ENCODE measurements at regions not wholly inside any gene's neighbourhood (a gene's known extent, or its start where the extent isn't known, plus 50 kb on each side); places are given as distances from the start of the nearest gene placed in this dataset.
A peak's percentile ranks its signal among the peaks of the same experiment; 100 is the strongest.

DNA sequence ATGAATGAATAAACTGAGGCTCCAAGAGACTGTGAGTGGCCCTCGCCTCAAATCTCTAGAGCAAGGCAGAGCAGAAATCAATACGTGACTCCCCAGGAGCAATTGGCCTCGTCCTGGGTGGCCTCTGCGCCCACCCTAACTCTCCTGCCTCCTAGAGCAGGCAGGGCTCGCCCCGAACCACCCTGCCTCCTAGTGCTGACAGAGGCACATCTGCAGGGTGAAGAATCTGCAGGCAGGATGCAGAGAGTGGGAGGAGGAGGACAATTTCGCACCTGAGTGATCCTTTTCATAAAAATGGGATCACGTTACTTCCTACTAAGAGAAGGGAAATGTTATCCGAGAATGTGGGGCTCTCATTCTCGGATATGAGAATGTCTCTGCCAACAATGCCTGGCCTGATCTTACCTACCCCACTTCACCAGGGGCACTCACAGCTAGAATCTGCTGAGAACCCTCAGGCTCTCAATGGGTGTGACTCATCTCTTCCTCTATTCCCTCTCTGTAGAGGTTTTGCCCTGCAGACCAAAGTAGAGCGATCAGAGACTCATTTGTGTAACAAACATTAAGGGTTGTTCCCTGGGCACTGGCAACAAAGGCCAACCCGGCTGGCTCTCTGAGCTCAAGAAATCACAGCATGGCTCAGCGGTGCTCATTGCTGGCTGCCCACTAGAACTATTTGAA, 61.7 kb upstream of the BCL2L14 start (continued):
- TF ChIP-seq, protein P1, sequence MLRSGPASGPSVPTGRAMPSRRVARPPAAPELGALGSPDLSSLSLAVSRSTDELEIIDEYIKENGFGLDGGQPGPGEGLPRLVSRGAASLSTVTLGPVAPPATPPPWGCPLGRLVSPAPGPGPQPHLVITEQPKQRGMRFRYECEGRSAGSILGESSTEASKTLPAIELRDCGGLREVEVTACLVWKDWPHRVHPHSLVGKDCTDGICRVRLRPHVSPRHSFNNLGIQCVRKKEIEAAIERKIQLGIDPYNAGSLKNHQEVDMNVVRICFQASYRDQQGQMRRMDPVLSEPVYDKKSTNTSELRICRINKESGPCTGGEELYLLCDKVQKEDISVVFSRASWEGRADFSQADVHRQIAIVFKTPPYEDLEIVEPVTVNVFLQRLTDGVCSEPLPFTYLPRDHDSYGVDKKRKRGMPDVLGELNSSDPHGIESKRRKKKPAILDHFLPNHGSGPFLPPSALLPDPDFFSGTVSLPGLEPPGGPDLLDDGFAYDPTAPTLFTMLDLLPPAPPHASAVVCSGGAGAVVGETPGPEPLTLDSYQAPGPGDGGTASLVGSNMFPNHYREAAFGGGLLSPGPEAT (IDR thresholded peaks at IDR 0.05; ENCODE audit: low read depth) = peak; percentile 35
- TF ChIP-seq MEF2B (IDR thresholded peaks at IDR 0.05; ENCODE audit: partially characterized antibody, poor library complexity, severe bottlenecking) (no peak), RUNX3 (IDR thresholded peaks at IDR 0.05; ENCODE audit: low read length) (peak; percentile 45; the same call in 1 of the 2 replicates), HDAC6 (IDR thresholded peaks at IDR 0.05; ENCODE audit: unreplicated experiment) (no peak), ETV6 (conservative IDR thresholded peaks at IDR 0.05 in 1 of 2, IDR thresholded peaks at IDR 0.05 in 1 of 2; ENCODE audit: borderline replicate concordance in 1 of 2, low read depth in 1 of 2) (0 out of 4 replicates have a peak, but pooled peaks of 1 of the 2 experiments have one; percentile 19), HDAC2 (IDR thresholded peaks at IDR 0.05) (no peak), IRF4 (IDR thresholded peaks at IDR 0.05; ENCODE audit: low read depth, low read length) (no peak), SMC3 (IDR thresholded peaks at IDR 0.05; ENCODE audit: borderline replicate concordance, low read length) (peak; percentile 36; the same call in 1 of the 2 replicates), BHLHE40 (IDR thresholded peaks at IDR 0.05; ENCODE audit: borderline replicate concordance in 1 of 2, low read depth in 2 of 2, low read length in 1 of 2) (0 out of 4 replicates have a peak, but pooled peaks of 1 of the 2 experiments have one; percentile 31), FOS (IDR thresholded peaks at IDR 0.05; ENCODE audit: borderline replicate concordance, extremely low read depth, insufficient read length) (no peak), STAT3 (IDR thresholded peaks at IDR 0.05; ENCODE audit: low read depth, low read length) (no peak), TCF3 (IDR thresholded peaks at IDR 0.05; ENCODE audit: borderline replicate concordance, insufficient read depth, low read depth, low read length) (no peak), POU2F2 (IDR thresholded peaks at IDR 0.05; ENCODE audit: borderline replicate concordance, low read depth, low read length) (peak; percentile 2; the same call in 1 of the 3 replicates), MYC (IDR thresholded peaks at IDR 0.05; ENCODE audit: insufficient read depth, insufficient read length, insufficient replicate concordance, low read length, severe bottlenecking) (no peak), TCF12 (IDR thresholded peaks at IDR 0.05; ENCODE audit: low read depth, low read length) (no peak), NR2C1 (IDR thresholded peaks at IDR 0.05) (no peak), TCF7 (IDR thresholded peaks at IDR 0.05; ENCODE audit: borderline replicate concordance) (no peak), BCL3 (IDR thresholded peaks at IDR 0.05; ENCODE audit: borderline replicate concordance, insufficient read depth, low read depth, low read length, poor library complexity, severe bottlenecking) (no peak), SUPT20H (IDR thresholded peaks at IDR 0.05; ENCODE audit: borderline replicate concordance, control insufficient read depth, low read depth, low read length) (no peak), CREM (IDR thresholded peaks at IDR 0.05; ENCODE audit: low read depth) (no peak)
- TF ChIP-seq, protein P2, sequence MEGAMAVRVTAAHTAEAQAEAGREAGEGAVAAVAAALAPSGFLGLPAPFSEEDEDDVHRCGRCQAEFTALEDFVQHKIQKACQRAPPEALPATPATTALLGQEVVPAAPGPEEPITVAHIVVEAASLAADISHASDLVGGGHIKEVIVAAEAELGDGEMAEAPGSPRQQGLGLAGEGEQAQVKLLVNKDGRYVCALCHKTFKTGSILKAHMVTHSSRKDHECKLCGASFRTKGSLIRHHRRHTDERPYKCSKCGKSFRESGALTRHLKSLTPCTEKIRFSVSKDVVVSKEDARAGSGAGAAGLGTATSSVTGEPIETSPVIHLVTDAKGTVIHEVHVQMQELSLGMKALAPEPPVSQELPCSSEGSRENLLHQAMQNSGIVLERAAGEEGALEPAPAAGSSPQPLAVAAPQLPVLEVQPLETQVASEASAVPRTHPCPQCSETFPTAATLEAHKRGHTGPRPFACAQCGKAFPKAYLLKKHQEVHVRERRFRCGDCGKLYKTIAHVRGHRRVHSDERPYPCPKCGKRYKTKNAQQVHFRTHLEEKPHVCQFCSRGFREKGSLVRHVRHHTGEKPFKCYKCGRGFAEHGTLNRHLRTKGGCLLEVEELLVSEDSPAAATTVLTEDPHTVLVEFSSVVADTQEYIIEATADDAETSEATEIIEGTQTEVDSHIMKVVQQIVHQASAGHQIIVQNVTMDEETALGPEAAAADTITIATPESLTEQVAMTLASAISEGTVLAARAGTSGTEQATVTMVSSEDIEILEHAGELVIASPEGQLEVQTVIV (IDR thresholded peaks at IDR 0.05; ENCODE audit: borderline replicate concordance, partially characterized antibody) = no peak
- TF ChIP-seq, protein P3, sequence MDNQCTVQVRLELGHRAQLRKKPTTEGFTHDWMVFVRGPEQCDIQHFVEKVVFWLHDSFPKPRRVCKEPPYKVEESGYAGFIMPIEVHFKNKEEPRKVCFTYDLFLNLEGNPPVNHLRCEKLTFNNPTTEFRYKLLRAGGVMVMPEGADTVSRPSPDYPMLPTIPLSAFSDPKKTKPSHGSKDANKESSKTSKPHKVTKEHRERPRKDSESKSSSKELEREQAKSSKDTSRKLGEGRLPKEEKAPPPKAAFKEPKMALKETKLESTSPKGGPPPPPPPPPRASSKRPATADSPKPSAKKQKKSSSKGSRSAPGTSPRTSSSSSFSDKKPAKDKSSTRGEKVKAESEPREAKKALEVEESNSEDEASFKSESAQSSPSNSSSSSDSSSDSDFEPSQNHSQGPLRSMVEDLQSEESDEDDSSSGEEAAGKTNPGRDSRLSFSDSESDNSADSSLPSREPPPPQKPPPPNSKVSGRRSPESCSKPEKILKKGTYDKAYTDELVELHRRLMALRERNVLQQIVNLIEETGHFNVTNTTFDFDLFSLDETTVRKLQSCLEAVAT (IDR thresholded peaks at IDR 0.05) = 0 out of 2 replicates have a peak, but pooled peaks have one; percentile 5

All from GM12878 (cell line).